D721Med (cell line): ENCODE measurements at regions not wholly inside any gene's neighbourhood (a gene's known extent, or its start where the extent isn't known, plus 50 kb on each side); places are given as distances from the start of the nearest gene placed in this dataset.

Experiments
- DNase-seq: peaks from one replicate; pipeline ENCODE4 v3.0.0; 2011; ENCODE audit warnings: low spot score; ENCODE audit not compliant: insufficient read length
- FAIRE-seq: peaks from 2 replicates; lab custom pipeline; 2011; peaks lifted over from hg19 to GRCh38; lab: Jason Lieb, UNC
- CTCF ChIP-seq: IDR thresholded peaks from 2 replicates; pipeline ENCODE4 v1.5.1; 2012; ENCODE audit warnings: mild to moderate bottlenecking, control low read depth; ENCODE audit not compliant: insufficient read depth; ENCODE audit errors: missing control alignments

DNA sequence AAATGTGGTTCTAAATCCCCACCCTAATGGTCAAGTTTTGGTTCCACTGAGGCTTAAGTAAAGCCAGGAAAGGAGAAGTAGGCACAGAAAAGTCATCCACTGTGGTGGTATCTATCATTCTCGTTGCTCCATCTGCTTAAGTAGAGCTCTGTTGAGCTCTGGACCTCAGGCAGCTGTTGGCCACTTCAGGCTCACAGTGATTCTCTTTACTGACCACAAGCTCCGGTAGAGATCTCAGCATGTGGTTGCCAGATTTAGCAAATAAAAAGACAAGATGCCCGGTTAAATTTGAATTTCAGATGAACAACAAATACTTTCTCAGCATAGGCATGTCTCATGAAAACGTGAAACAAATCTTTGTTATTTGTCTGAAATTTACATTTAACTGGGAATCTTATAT lies 132.3 kb upstream of the PTCHD1 start:
- TF ChIP-seq CTCF, result no peak
- DNase-seq (no peak), FAIRE-seq (no peak)

- DNase-seq, result no peak
- TF ChIP-seq CTCF, result no peak
- FAIRE-seq, result no peak
Measured at GRCh38 chrX:23223169-23223568, 111.5 kb upstream of the PTCHD1 start.

DNA sequence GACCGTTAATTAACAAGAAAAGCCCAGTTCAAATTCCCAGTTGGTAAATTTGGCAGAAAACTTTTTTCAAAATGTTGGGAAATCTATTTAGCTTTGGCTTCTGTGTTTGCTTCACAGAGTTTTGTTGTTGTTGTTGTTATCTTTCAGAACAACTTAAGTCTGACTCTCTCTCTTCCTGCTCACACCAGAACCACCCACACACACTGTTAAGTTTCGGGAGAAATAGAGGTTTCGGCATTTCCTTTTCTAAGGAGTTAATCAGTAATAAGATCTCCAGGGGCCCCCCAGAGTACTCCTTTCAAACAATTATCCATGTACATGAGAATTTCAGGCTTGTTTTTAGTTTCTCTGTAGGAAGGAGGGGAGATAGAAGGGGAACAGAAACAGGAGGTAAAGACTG lies 106.2 kb upstream of the PTCHD1 start:
- no peak for DNase-seq
- FAIRE-seq, result no peak
- TF ChIP-seq CTCF, result no peak

DNA sequence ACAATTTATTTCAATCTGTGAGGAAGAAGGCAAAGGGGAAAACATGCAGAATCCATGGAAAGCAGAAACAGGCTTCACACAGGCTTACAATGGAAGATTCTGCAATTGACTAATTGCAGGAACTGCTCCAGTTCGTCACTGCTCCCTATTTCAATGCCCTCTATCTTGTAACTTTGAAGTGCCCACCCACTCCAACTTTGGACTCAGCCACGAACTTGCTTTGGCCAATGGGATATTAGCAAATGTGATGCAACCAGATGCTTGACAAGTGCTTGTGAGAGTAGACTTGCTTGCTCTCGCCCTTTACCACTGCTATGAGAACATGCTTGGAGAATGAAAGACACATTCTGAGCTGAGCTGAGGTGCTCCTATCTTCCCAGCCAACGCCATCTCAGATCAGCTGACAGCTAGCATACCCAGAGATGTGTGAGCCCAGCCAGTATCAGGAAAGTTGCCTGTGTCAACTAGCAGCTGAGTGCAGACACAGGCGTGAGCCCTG lies 105.7 kb upstream of the PTCHD1 start:
- FAIRE-seq, result no peak
- no peak for TF ChIP-seq CTCF
- DNase-seq, result no peak

GRCh38 chrX:23235051-23235450 lies 99.6 kb upstream of the PTCHD1 start:
- DNase-seq (no peak), FAIRE-seq (no peak)
- no peak for TF ChIP-seq CTCF

GRCh38 chrX:23246001-23246400 lies 88.6 kb upstream of the PTCHD1 start:
- no peak for TF ChIP-seq CTCF
- no peak for DNase-seq
- no peak for FAIRE-seq

- no peak for FAIRE-seq
- no peak for TF ChIP-seq CTCF
- no peak for DNase-seq
Measured at GRCh38 chrX:23248187-23248586, 86.5 kb upstream of the PTCHD1 start.
